ENCODE measurements at regions not wholly inside any gene's neighbourhood (a gene's known extent, or its start where the extent isn't known, plus 50 kb on each side); places are given as distances from the start of the nearest gene placed in this dataset.
"Not testable (repeated sequence)": the region's sequence is repeated elsewhere in the genome, so short reads cannot be mapped to it uniquely, and the experiment has no call there.

GRCh38 chr2:34142531-34143008 is 543.5 kb upstream of the FAM98A start:
- H3K9ac ChIP-seq (ENCODE audit: low read depth, low read length); H3K27ac ChIP-seq (ENCODE audit: low read length); H3K9me3 ChIP-seq (ENCODE audit: insufficient read depth, low read depth, low read length); H3K4me3 ChIP-seq (ENCODE audit: low read length); H3K27me3 ChIP-seq (ENCODE audit: insufficient read depth, low read length); H3K36me3 ChIP-seq (ENCODE audit: insufficient read depth, low read depth, low read length); H3K4me1 ChIP-seq (ENCODE audit: insufficient read depth, low read length): not testable (repeated sequence)

GRCh38 chr2:34133065-34133464 is 534.0 kb upstream of the FAM98A start:
- H3K9me3 ChIP-seq (ENCODE audit: insufficient read depth, low read depth, low read length); H3K4me1 ChIP-seq (ENCODE audit: insufficient read depth, low read length); H3K4me3 ChIP-seq (ENCODE audit: low read length); H3K9ac ChIP-seq (ENCODE audit: low read depth, low read length); H3K36me3 ChIP-seq (ENCODE audit: insufficient read depth, low read depth, low read length); H3K27ac ChIP-seq (ENCODE audit: low read length); H3K27me3 ChIP-seq (ENCODE audit: insufficient read depth, low read length): not testable (repeated sequence)

DNA sequence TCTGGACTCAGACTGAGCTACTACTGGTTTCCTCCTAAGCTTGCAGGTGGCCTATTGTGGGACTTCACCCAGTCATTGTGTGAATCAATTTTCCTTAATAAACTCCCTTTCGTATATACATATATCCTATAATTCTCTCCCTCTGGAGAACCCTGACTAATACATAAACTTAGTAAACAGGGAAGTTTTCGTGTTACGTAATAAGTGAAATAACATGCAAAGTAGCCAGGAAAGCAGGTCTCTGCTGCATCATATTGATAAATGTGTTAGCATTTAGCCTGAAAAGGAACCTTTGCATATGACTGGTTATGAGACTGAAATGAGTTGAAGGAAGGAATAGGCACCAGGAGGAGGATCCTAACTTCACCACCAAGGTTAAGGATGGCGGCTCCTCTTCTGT is 527.2 kb upstream of the FAM98A start:
- no peaks in the 10 kb centered on the region for H3K4me1 ChIP-seq (ENCODE audit: insufficient read depth, low read length)
- H3K27me3 ChIP-seq (ENCODE audit: insufficient read depth, low read length), result no peaks in the 10 kb centered on the region
- H3K36me3 ChIP-seq (ENCODE audit: insufficient read depth, low read depth, low read length), result no peaks in the 10 kb centered on the region
- H3K27ac ChIP-seq (ENCODE audit: low read length), result no peak overlapping the region
- no peak overlapping the region for H3K4me3 ChIP-seq (ENCODE audit: low read length)
- H3K9ac ChIP-seq (ENCODE audit: low read depth, low read length), result no peak overlapping the region
- H3K9me3 ChIP-seq (ENCODE audit: insufficient read depth, low read depth, low read length), result no peaks in the 10 kb centered on the region

DNA sequence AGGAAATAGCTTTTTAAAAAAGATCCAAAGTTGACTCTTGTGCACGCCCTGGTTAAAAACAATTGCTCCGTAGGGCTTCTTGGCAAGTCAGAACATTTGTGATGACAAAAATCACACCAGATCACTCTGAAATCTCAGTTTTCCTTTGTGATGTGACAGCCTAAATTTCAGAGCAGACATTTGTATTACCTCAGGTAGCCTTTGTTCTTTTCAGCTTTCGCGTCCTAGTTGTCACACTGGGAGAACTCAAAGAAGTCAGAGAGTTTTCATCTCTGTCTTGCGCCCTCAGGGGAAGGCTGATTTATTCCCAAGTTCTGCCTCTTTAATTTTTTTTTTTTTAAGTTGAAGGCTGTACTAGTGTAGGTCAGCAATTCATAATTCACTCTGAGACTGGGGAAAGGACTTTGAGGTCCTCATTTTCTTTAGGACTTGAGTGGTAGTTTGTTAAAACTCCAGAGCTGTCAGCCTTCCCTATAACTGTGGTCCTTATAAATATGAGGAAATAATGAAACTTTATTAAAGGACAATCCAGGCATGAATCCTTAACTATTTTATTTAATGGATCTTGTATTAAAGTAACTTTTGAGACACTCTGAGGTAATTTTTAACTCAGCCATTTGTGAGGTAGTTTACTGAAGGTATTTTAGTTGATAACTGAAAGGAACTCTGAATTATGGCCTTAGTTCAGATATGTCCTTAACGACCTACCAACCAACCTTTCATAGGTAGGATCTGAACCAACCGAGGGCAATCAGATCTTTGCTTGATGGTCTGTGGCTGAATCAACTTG is 525.1 kb upstream of the FAM98A start:
- H3K27me3 ChIP-seq (ENCODE audit: insufficient read depth, low read length), result no peaks in the 10 kb centered on the region
- no peak overlapping the region for H3K9ac ChIP-seq (ENCODE audit: low read depth, low read length)
- no peak overlapping the region for H3K27ac ChIP-seq (ENCODE audit: low read length)
- H3K36me3 ChIP-seq (ENCODE audit: insufficient read depth, low read depth, low read length), result no peaks in the 10 kb centered on the region
- no peaks in the 10 kb centered on the region for H3K4me1 ChIP-seq (ENCODE audit: insufficient read depth, low read length)
- no peaks in the 10 kb centered on the region for H3K9me3 ChIP-seq (ENCODE audit: insufficient read depth, low read depth, low read length)
- H3K4me3 ChIP-seq (ENCODE audit: low read length), result no peak overlapping the region

DNA sequence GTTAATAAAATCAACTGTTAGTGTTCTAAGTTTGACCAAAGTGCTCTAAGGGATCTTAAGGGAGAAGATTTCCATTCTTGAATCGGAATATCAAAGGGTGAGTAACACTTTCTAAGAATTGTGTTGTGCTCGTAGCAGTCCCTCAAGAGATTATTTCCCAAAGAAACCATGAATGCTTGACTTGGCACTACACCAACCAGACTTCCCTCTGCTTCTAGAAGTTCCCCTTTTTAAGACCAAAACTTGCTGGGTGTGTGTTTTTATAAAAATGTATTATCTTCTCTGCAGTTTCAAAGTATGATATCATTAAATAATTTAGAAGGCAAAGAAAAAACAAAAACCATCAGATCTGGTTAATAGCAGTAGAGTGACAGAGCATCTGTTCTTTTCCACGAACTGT is 522.0 kb upstream of the FAM98A start:
- no peaks in the 10 kb centered on the region for H3K9me3 ChIP-seq (ENCODE audit: insufficient read depth, low read depth, low read length)
- no peak overlapping the region for H3K27ac ChIP-seq (ENCODE audit: low read length)
- H3K4me1 ChIP-seq (ENCODE audit: insufficient read depth, low read length), result no peaks in the 10 kb centered on the region

GRCh38 chr2:34115076-34115475 is 516.0 kb upstream of the FAM98A start:
- Histone ChIP-seq H3K4me1 (ENCODE audit: insufficient read depth, low read length) (no peaks in the 10 kb centered on the region), H3K36me3 (ENCODE audit: insufficient read depth, low read depth, low read length) (no peaks in the 10 kb centered on the region), H3K4me3 (ENCODE audit: low read length) (no peak overlapping the region), H3K9ac (ENCODE audit: low read depth, low read length) (no peak overlapping the region), H3K9me3 (ENCODE audit: insufficient read depth, low read depth, low read length) (no peaks in the 10 kb centered on the region), H3K27ac (ENCODE audit: low read length) (no peak overlapping the region), H3K27me3 (ENCODE audit: insufficient read depth, low read length) (no peaks in the 10 kb centered on the region)

More for the DNA sequence above, 522.0 kb upstream of the FAM98A start:
- no peaks in the 10 kb centered on the region for H3K36me3 ChIP-seq (ENCODE audit: insufficient read depth, low read depth, low read length)
- no peaks in the 10 kb centered on the region for H3K27me3 ChIP-seq (ENCODE audit: insufficient read depth, low read length)
- no peak overlapping the region for H3K9ac ChIP-seq (ENCODE audit: low read depth, low read length)
- no peak overlapping the region for H3K4me3 ChIP-seq (ENCODE audit: low read length)

- Histone ChIP-seq H3K27me3 (ENCODE audit: insufficient read depth, low read length) (no peaks in the 10 kb centered on the region), H3K27ac (ENCODE audit: low read length) (no peak overlapping the region), H3K9ac (ENCODE audit: low read depth, low read length) (no peak overlapping the region), H3K4me3 (ENCODE audit: low read length) (no peak overlapping the region), H3K36me3 (ENCODE audit: insufficient read depth, low read depth, low read length) (no peaks in the 10 kb centered on the region), H3K9me3 (ENCODE audit: insufficient read depth, low read depth, low read length) (no peaks in the 10 kb centered on the region), H3K4me1 (ENCODE audit: insufficient read depth, low read length) (no peaks in the 10 kb centered on the region)
These were observed 513.1 kb upstream of the FAM98A start for GRCh38 chr2:34112161-34112560.

- no peak overlapping the region for H3K4me3 ChIP-seq (ENCODE audit: low read length)
- no peaks in the 10 kb centered on the region for H3K27me3 ChIP-seq (ENCODE audit: insufficient read depth, low read length)
- no peaks in the 10 kb centered on the region for H3K36me3 ChIP-seq (ENCODE audit: insufficient read depth, low read depth, low read length)
- 0 out of 2 replicates have a peak, but pooled peaks cover 3% of the 10 kb centered on the region for H3K4me1 ChIP-seq (ENCODE audit: insufficient read depth, low read length)
- no peaks in the 10 kb centered on the region for H3K9me3 ChIP-seq (ENCODE audit: insufficient read depth, low read depth, low read length)
- no peak overlapping the region for H3K27ac ChIP-seq (ENCODE audit: low read length)
- H3K9ac ChIP-seq (ENCODE audit: low read depth, low read length), result no peak overlapping the region
These were observed 511.3 kb upstream of the FAM98A start for GRCh38 chr2:34110392-34110791.

DNA sequence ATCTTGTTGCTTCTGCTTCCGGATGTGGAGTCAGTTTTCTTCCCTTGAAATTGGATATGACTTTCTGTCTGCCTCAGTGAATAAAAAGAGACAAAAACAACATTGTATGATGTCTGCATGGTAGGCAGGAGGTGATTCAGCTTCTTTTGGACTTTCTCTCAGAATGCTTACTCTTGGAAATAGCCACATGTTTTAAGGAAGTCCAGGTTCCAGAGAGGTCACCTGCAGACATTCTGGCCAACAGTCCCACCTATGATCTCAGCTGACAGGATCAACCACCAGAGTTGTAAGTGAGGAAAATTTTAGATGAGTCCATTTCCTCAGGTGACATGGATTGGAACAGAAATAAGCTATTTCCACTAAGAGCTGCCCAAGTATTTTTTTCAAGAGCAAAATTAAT is 508.7 kb upstream of the FAM98A start:
- no peaks in the 10 kb centered on the region for H3K27me3 ChIP-seq (ENCODE audit: insufficient read depth, low read length)
- H3K4me3 ChIP-seq (ENCODE audit: low read length), result no peak overlapping the region
- H3K9me3 ChIP-seq (ENCODE audit: insufficient read depth, low read depth, low read length), result no peaks in the 10 kb centered on the region
- no peak overlapping the region for H3K27ac ChIP-seq (ENCODE audit: low read length)
- no peaks in the 10 kb centered on the region for H3K36me3 ChIP-seq (ENCODE audit: insufficient read depth, low read depth, low read length)
- peaks cover 5% of the 10 kb centered on the region; the same call in 1 of the 2 replicates for H3K4me1 ChIP-seq (ENCODE audit: insufficient read depth, low read length)
- no peak overlapping the region for H3K9ac ChIP-seq (ENCODE audit: low read depth, low read length)

- no peak overlapping the region for H3K9ac ChIP-seq (ENCODE audit: low read depth, low read length)
- peaks cover 5% of the 10 kb centered on the region; the same call in 1 of the 2 replicates for H3K4me1 ChIP-seq (ENCODE audit: insufficient read depth, low read length)
- no peaks in the 10 kb centered on the region for H3K36me3 ChIP-seq (ENCODE audit: insufficient read depth, low read depth, low read length)
- H3K4me3 ChIP-seq (ENCODE audit: low read length), result no peak overlapping the region
- H3K27me3 ChIP-seq (ENCODE audit: insufficient read depth, low read length), result no peaks in the 10 kb centered on the region
- H3K9me3 ChIP-seq (ENCODE audit: insufficient read depth, low read depth, low read length), result no peaks in the 10 kb centered on the region
- H3K27ac ChIP-seq (ENCODE audit: low read length), result no peak overlapping the region
These were observed 506.1 kb upstream of the FAM98A start for GRCh38 chr2:34105006-34105767.

DNA sequence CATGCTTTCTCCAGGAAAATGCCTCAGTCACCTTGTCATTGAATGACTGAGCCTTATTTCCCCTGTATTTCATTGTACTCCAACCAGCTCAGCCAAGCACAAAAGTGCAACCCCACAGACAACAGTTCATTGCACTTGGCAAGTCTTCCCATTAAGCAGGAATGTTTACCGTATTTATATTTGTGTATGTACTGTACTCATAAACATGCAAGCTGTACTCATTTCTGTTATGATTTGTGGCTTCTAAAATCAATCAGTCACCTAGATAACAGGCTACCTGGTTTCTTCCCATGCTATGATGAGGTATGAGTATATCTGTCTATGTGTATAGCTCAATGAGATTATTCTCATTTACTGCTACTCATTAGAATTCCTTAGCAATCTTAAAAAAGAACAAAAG is 505.5 kb upstream of the FAM98A start:
- H3K27ac ChIP-seq (ENCODE audit: low read length), result no peak overlapping the region
- H3K4me3 ChIP-seq (ENCODE audit: low read length), result no peak overlapping the region

GRCh38 chr2:34103437-34103836 is 504.3 kb upstream of the FAM98A start:
- Histone ChIP-seq H3K9ac (ENCODE audit: low read depth, low read length) (no peak overlapping the region), H3K4me1 (ENCODE audit: insufficient read depth, low read length) (peaks cover 5% of the 10 kb centered on the region; the same call in 1 of the 2 replicates), H3K4me3 (ENCODE audit: low read length) (no peak overlapping the region), H3K27me3 (ENCODE audit: insufficient read depth, low read length) (no peaks in the 10 kb centered on the region), H3K36me3 (ENCODE audit: insufficient read depth, low read depth, low read length) (no peaks in the 10 kb centered on the region), H3K27ac (ENCODE audit: low read length) (no peak overlapping the region), H3K9me3 (ENCODE audit: insufficient read depth, low read depth, low read length) (no peaks in the 10 kb centered on the region)

More for the DNA sequence above, 505.5 kb upstream of the FAM98A start:
- no peak overlapping the region for H3K9ac ChIP-seq (ENCODE audit: low read depth, low read length)
- H3K36me3 ChIP-seq (ENCODE audit: insufficient read depth, low read depth, low read length), result no peaks in the 10 kb centered on the region
- no peaks in the 10 kb centered on the region for H3K27me3 ChIP-seq (ENCODE audit: insufficient read depth, low read length)
- no peaks in the 10 kb centered on the region for H3K9me3 ChIP-seq (ENCODE audit: insufficient read depth, low read depth, low read length)
- H3K4me1 ChIP-seq (ENCODE audit: insufficient read depth, low read length), result peaks cover 5% of the 10 kb centered on the region; the same call in 1 of the 2 replicates

All from iPS-20b (cell line).